Stimulated activated CD8-positive, alpha-beta memory T cell treated with anti-CD3 and anti-CD28 coated beads, Interleukin-2, amount 100 ng/mL, for 48 hours (primary cell): ENCODE measurements at regions not wholly inside any gene's neighbourhood (a gene's known extent, or its start where the extent isn't known, plus 50 kb on each side); places are given as distances from the start of the nearest gene placed in this dataset.

ENCODE experiments used
- DNase-seq, 2 donors: peaks; one replicate each; pipeline ENCODE4 v3.0.0-alpha.2; 2020; ENCODE audit warnings: low read depth in 2 of 2

GRCh38 chr18:27627927-27628326, 442.8 kb upstream of the CHST9 start:
- DNase-seq = no peak

GRCh38 chr18:27621236-27621890, 436.3 kb upstream of the CHST9 start:
- DNase-seq = no peak

- no peak for DNase-seq
Measured at GRCh38 chr18:27619906-27620305, 434.8 kb upstream of the CHST9 start.

- DNase-seq = no peak
Measured at GRCh38 chr18:27619090-27619772, 434.1 kb upstream of the CHST9 start.

- DNase-seq = no peak
Measured at GRCh38 chr18:27616324-27616723, 431.2 kb upstream of the CHST9 start.

- DNase-seq = no peak
Measured at GRCh38 chr18:27614951-27615844, 430.1 kb upstream of the CHST9 start.

GRCh38 chr18:27609221-27609620, 424.1 kb upstream of the CHST9 start:
- DNase-seq = no peak

- no peak for DNase-seq
Measured at GRCh38 chr18:27608742-27609141, 423.6 kb upstream of the CHST9 start.

GRCh38 chr18:27608174-27608573, 423.1 kb upstream of the CHST9 start:
- DNase-seq = no peak

GRCh38 chr18:27606741-27607140, 421.6 kb upstream of the CHST9 start:
- DNase-seq = no peak

GRCh38 chr18:27605107-27605834, 420.2 kb upstream of the CHST9 start:
- no peak for DNase-seq

- DNase-seq = no peak
Measured at GRCh38 chr18:27604583-27604982, 419.5 kb upstream of the CHST9 start.

- no peak for DNase-seq
Measured at GRCh38 chr18:27602092-27602491, 417.0 kb upstream of the CHST9 start.

GRCh38 chr18:27600245-27600644, 415.1 kb upstream of the CHST9 start:
- no peak for DNase-seq

- peak in 1 of 2 donors; percentile 5 for DNase-seq
Measured at GRCh38 chr18:27599202-27599829, 414.2 kb upstream of the CHST9 start.

GRCh38 chr18:27595113-27595838, 410.2 kb upstream of the CHST9 start:
- no peak for DNase-seq

GRCh38 chr18:27585602-27586173, 400.6 kb upstream of the CHST9 start:
- DNase-seq = no peak

- DNase-seq = no peak
Measured at GRCh38 chr18:27583466-27583865, 398.4 kb upstream of the CHST9 start.

GRCh38 chr18:27582760-27583412, 397.8 kb upstream of the CHST9 start:
- DNase-seq = no peak
